GM12891 (cell line): ENCODE measurements at regions not wholly inside any gene's neighbourhood (a gene's known extent, or its start where the extent isn't known, plus 50 kb on each side); places are given as distances from the start of the nearest gene placed in this dataset.

Source experiments
- PAX5 ChIP-seq: IDR thresholded peaks from 2 replicates; pipeline ENCODE4 v1.6.1; 2011; ENCODE audit warnings: low read length, moderate library complexity, mild to moderate bottlenecking; ENCODE audit not compliant: insufficient read depth, severe bottlenecking
- POLR2A ChIP-seq: IDR thresholded peaks from 2 replicates; pipeline ENCODE4 v1.6.1; 2011; ENCODE audit warnings: low read depth, low read length, control low read depth
- POLR2AphosphoS5 ChIP-seq: IDR thresholded peaks from 2 replicates; pipeline ENCODE4 v1.6.1; 2011; ENCODE audit warnings: low read depth, low read length, control low read depth
- POU2F2 ChIP-seq: IDR thresholded peaks from 2 replicates; pipeline ENCODE4 v1.6.1; 2011; ENCODE audit warnings: low read depth, mild to moderate bottlenecking, control low read depth, low read length, moderate library complexity
- SPI1 ChIP-seq: IDR thresholded peaks from 2 replicates; pipeline ENCODE4 v1.6.1; 2011; ENCODE audit warnings: low read depth, low read length, control low read depth
- TAF1 ChIP-seq: IDR thresholded peaks from 2 replicates; pipeline ENCODE4 v1.6.1; 2011; ENCODE audit warnings: low read depth, low read length, control low read depth

DNA sequence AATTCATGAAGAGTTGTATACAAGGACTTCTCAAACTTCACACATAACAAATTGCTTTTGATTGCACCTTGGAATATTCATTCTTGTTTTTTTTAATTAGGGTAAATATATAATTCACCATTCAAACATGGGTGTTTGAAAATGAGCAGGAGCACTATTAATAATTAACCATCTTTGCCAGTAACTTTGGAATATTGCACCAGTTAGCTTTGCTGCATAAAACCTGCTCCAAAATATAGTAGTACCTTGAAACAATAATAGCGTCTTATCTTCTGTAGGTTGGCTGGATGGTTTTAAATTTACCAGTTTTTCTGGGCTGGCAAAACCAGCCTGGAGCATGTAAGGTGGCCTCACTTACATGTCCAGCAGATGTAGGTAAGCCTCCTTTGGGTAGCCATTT lies 1112.4 kb downstream of the TRHDE start:
- TF ChIP-seq POLR2A (no peak), POLR2AphosphoS5 (no peak), SPI1 (no peak), TAF1 (no peak), PAX5 (no peak), POU2F2 (no peak)
